SK-N-SH (cell line): ENCODE measurements at regions not wholly inside any gene's neighbourhood (a gene's known extent, or its start where the extent isn't known, plus 50 kb on each side); places are given as distances from the start of the nearest gene placed in this dataset.

ENCODE experiments used
- CTCF ChIA-PET: fragments of 300-600, 350-600 bp; formaldehyde crosslinking; extraction: SDS; loops from one replicate; lab custom pipeline; 2021; lab: Yijun Ruan, JAX
- POLR2A ChIA-PET: fragments of 350-600 bp; sonication (Branson Sonifier 250); formaldehyde crosslinking; extraction: SDS; loops from one replicate; lab custom pipeline; 2020; ENCODE audit warnings: antibody characterized with exemption, inconsistent platforms; lab: Yijun Ruan, JAX
- DNase-seq: peaks from one replicate; pipeline ENCODE4 v3.0.0; 2012
- H2AFZ ChIP-seq: fragments of 200-600 bp; sonication (generic); 2 replicates; pipeline ENCODE4 v1.8.1; 2016; ENCODE audit warnings: antibody characterized with exemption, mild to moderate bottlenecking, low read depth
- H3F3A ChIP-seq: fragments of 200-600 bp; sonication (generic); replicated peaks from 2 replicates; pipeline ENCODE3; 2016; ENCODE audit warnings: antibody characterized with exemption, mild to moderate bottlenecking; ENCODE audit not compliant: insufficient read depth
- H3K27ac ChIP-seq, 2 experiments: fragments of 200-500 bp in 1 of 2; fragments of 200-600 bp in 1 of 2; sonication (Bioruptor generic) in 1 of 2; sonication (generic), shearing (Covaris generic) in 1 of 2; 2 replicates each; pipeline versions ENCODE4 v1.5.1 to v1.6.1; 2014 to 2016; ENCODE audit warnings: low read depth in 2 of 2, inconsistent platforms in 1 of 2, low read length in 1 of 2, mild to moderate bottlenecking in 1 of 2, mixed read lengths in 1 of 2
- H3K27me3 ChIP-seq: fragments of 200-600 bp; sonication (generic), shearing (Covaris generic); 2 replicates; pipeline ENCODE4 v1.6.1; 2016; ENCODE audit warnings: mixed run types; ENCODE audit not compliant: insufficient read depth
- H3K36me3 ChIP-seq, 2 experiments: fragments of 200-500 bp in 1 of 2; fragments of 200-600 bp in 1 of 2; sonication (Bioruptor generic) in 1 of 2; sonication (generic) in 1 of 2; replicated peaks in 1 of 2; 2 replicates each; pipeline versions ENCODE3 to v1.5.1; 2014 to 2016; ENCODE audit warnings: low read length in 1 of 2, mild to moderate bottlenecking in 1 of 2; ENCODE audit not compliant: insufficient read depth in 2 of 2, control insufficient read depth in 1 of 2
- H3K4me1 ChIP-seq, 2 experiments: fragments of 200-500 bp in 1 of 2; fragments of 200-600 bp in 1 of 2; sonication (Bioruptor generic) in 1 of 2; sonication (generic), shearing (Covaris generic) in 1 of 2; 2 replicates each; pipeline versions ENCODE4 v1.5.1 to v1.6.1; 2014 to 2016; ENCODE audit warnings: low read depth in 1 of 2, low read length in 1 of 2, mixed run types in 1 of 2; ENCODE audit not compliant: insufficient read depth in 2 of 2, control insufficient read depth in 1 of 2
- H3K4me2 ChIP-seq: fragments of 200-600 bp; sonication (generic), shearing (Covaris generic); 2 replicates; pipeline ENCODE4 v1.6.1; 2017; ENCODE audit warnings: mixed run types
- H3K4me3 ChIP-seq, 2 experiments: fragments of 200-500 bp in 1 of 2; fragments of 200-600 bp in 1 of 2; sonication (Bioruptor generic) in 1 of 2; sonication (generic), shearing (Covaris generic) in 1 of 2; 2 replicates each; pipeline versions ENCODE4 v1.5.1 to v1.8.1; 2014 to 2016; ENCODE audit warnings: low read depth in 2 of 2, inconsistent platforms in 1 of 2, low read length in 1 of 2, mild to moderate bottlenecking in 1 of 2, mixed read lengths in 1 of 2, moderate library complexity in 1 of 2
- H3K79me2 ChIP-seq: fragments of 200-600 bp; sonication (generic); 2 replicates; pipeline ENCODE4 v1.8.1; 2017; ENCODE audit warnings: mild to moderate bottlenecking; ENCODE audit not compliant: insufficient read depth
- H3K9ac ChIP-seq: fragments of 200-600 bp; sonication (generic); 2 replicates; pipeline ENCODE4 v1.6.1; 2017; ENCODE audit warnings: mixed run types
- H3K9me2 ChIP-seq: fragments of 200-600 bp; sonication (generic); 2 replicates; pipeline ENCODE4 v1.6.1; 2017; ENCODE audit warnings: mixed run types
- H3K9me3 ChIP-seq: fragments of 200-600 bp; sonication (generic); 2 replicates; pipeline ENCODE4 v1.6.1; 2017; ENCODE audit warnings: mixed run types, mild to moderate bottlenecking, moderate library complexity
- H4K20me1 ChIP-seq: fragments of 200-600 bp; sonication (generic); 2 replicates; pipeline ENCODE4 v1.6.1; 2017; ENCODE audit warnings: mild to moderate bottlenecking, mixed run types; ENCODE audit not compliant: insufficient read depth
- EP300 ChIP-seq, 2 experiments: IDR thresholded peaks; 2 replicates each; pipeline versions ENCODE4 v1.4.0 to v1.6.1; 2012; ENCODE audit warnings: borderline replicate concordance in 1 of 2, low read depth in 1 of 2, low read length in 1 of 2
- FOSL2 ChIP-seq: IDR thresholded peaks from 2 replicates; pipeline ENCODE4 v1.4.0; 2012; ENCODE audit warnings: low read depth, mild to moderate bottlenecking, moderate library complexity, borderline replicate concordance
- FOXJ3 ChIP-seq: sonication (generic); formaldehyde crosslinking; IDR thresholded peaks from 2 replicates; pipeline ENCODE4 v1.5.1; 2020; ENCODE audit warnings: mild to moderate bottlenecking, missing genetic modification reagents
- MEF2A ChIP-seq: IDR thresholded peaks from 2 replicates; pipeline ENCODE4 v1.4.0; 2012; ENCODE audit warnings: low read depth, borderline replicate concordance
- MXI1 ChIP-seq: IDR thresholded peaks from 2 replicates; pipeline ENCODE4 v1.6.1; 2012; ENCODE audit warnings: mild to moderate bottlenecking, low read depth, low read length, improper control_type of control experiment
- NRF1 ChIP-seq: IDR thresholded peaks from 2 replicates; pipeline ENCODE4 v1.6.1; 2012; ENCODE audit warnings: low read depth, mild to moderate bottlenecking, low read length
- RCOR1 ChIP-seq: fragments of 150-350 bp; IDR thresholded peaks from 2 replicates; pipeline ENCODE4 v1.6.1; 2017; ENCODE audit warnings: antibody characterized with exemption, low read length
- RFX5 ChIP-seq: IDR thresholded peaks from 2 replicates; pipeline ENCODE4 v1.6.1; 2012; ENCODE audit warnings: mild to moderate bottlenecking, improper control_type of control experiment, low read length
- USF2 ChIP-seq: fragments of 150-350 bp; IDR thresholded peaks from 2 replicates; pipeline ENCODE4 v1.6.1; 2017; ENCODE audit warnings: antibody characterized with exemption, low read length, low read depth, borderline replicate concordance
- YY1 ChIP-seq: IDR thresholded peaks from 2 replicates; pipeline ENCODE4 v1.4.0; 2012; ENCODE audit warnings: low read depth, mild to moderate bottlenecking
- WGBS: methylation state at CpG from one replicate; pipeline ENCODE4 v1.1.6; 2017; ENCODE audit warnings: low lambda C conversion rate; 5-methylcytosine and 5-hydroxymethylcytosine counted together
- TF ChIP-seq, protein P1 (sequence below): IDR thresholded peaks from 2 replicates; pipeline ENCODE4 v1.4.0; 2012; ENCODE audit warnings: low read depth, borderline replicate concordance

DNA sequence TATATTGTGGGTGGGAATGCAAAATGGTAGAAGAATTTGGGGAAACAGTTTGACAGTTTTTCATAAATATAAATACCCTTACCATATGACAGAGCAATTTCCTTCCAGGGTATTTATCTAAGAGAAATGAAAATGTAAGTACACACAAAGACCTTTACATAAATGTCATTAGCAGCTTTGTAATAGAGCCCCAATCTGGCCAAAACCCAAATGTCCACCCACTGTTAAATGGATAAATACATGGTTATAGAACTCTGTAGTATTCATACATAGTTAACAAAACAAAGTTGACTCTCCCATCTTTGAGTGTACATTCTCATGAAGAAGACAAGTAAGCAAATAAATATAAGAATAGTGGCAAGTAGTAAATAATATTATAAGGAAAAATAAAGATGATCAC is 514.8 kb upstream of the NOX3 start:
- Histone ChIP-seq H3K4me1 (peaks cover 0 to 7% of the 10 kb centered on the region in 2 experiments; a peak in 1 of 4 replicates), H3K9me3 (no peaks in the 10 kb centered on the region), H3K4me2 (no peak overlapping the region), H3K9ac (no peak overlapping the region), H3K36me3 (no peaks in the 10 kb centered on the region), H3F3A (no peaks in the 10 kb centered on the region), H3K27ac (no peak overlapping the region), H3K9me2 (no peaks in the 10 kb centered on the region), H3K27me3 (no peaks in the 10 kb centered on the region), H3K79me2 (no peaks in the 10 kb centered on the region), H2AFZ (no peak overlapping the region), H3K4me3 (no peak overlapping the region), H4K20me1 (no peaks in the 10 kb centered on the region)
- TF ChIP-seq MEF2A (no peak), RCOR1 (no peak), FOSL2 (no peak), YY1 (no peak), RFX5 (no peak), FOXJ3 (no peak)
- TF ChIP-seq, protein P1, sequence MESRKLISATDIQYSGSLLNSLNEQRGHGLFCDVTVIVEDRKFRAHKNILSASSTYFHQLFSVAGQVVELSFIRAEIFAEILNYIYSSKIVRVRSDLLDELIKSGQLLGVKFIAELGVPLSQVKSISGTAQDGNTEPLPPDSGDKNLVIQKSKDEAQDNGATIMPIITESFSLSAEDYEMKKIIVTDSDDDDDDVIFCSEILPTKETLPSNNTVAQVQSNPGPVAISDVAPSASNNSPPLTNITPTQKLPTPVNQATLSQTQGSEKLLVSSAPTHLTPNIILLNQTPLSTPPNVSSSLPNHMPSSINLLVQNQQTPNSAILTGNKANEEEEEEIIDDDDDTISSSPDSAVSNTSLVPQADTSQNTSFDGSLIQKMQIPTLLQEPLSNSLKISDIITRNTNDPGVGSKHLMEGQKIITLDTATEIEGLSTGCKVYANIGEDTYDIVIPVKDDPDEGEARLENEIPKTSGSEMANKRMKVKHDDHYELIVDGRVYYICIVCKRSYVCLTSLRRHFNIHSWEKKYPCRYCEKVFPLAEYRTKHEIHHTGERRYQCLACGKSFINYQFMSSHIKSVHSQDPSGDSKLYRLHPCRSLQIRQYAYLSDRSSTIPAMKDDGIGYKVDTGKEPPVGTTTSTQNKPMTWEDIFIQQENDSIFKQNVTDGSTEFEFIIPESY, result no peak
- ChIA-PET POLR2A (no interaction called here), CTCF (interaction anchor here (1.4 kb wide), 1 partner anchor 11 kb away, joined by 5 read pairs; no protein-coding TSS in a partner anchor)
- DNase-seq, result no peak

GRCh38 chr6:155968921-155969320 is 513.3 kb upstream of the NOX3 start:
- POLR2A ChIA-PET, result interaction anchor here (0.7 kb wide), 1 partner anchor 13 kb away, joined by 3 read pairs; no protein-coding TSS in a partner anchor
- Histone ChIP-seq H3K27ac (no peak overlapping the region), H3K79me2 (no peaks in the 10 kb centered on the region), H3F3A (no peaks in the 10 kb centered on the region), H3K9ac (no peak overlapping the region), H3K4me1 (peaks cover 0 to 2% of the 10 kb centered on the region in 2 experiments; a peak in 1 of 4 replicates), H3K27me3 (no peaks in the 10 kb centered on the region), H3K4me3 (no peak overlapping the region), H3K36me3 (no peaks in the 10 kb centered on the region), H4K20me1 (no peaks in the 10 kb centered on the region), H2AFZ (no peak overlapping the region), H3K9me3 (no peaks in the 10 kb centered on the region), H3K9me2 (no peaks in the 10 kb centered on the region), H3K4me2 (no peak overlapping the region)
- DNase-seq, result no peak
- CTCF ChIA-PET, result interaction anchor here (1.3 kb wide), 1 partner anchor 11 kb away, joined by 3 read pairs; no protein-coding TSS in a partner anchor
- WGBS, result 93% methylated on average over 1 of the region's 1 CpG
- TF ChIP-seq, protein P1, result no peak
- TF ChIP-seq YY1 (no peak), MXI1 (no peak), USF2 (no peak), EP300 (IDR thresholded peaks at IDR 0.05; ENCODE audit: borderline replicate concordance in 1 of 2, low read depth in 1 of 2, low read length in 1 of 2) (no peak), NRF1 (no peak)
